Neuronal stem cell (in vitro differentiated cells): ENCODE measurements at regions not wholly inside any gene's neighbourhood (a gene's known extent, or its start where the extent isn't known, plus 50 kb on each side); places are given as distances from the start of the nearest gene placed in this dataset.
A peak's percentile ranks its signal among the peaks of the same experiment; 100 is the strongest.

Experiments used
- DNase-seq: peaks from one replicate; pipeline ENCODE4 v3.0.0-alpha.2; 2013; ENCODE audit warnings: low spot score
- H2AFZ ChIP-seq: one replicate; pipeline ENCODE4 v1.6.1; 2013; ENCODE audit warnings: mild to moderate bottlenecking, low read length, inconsistent platforms
- H2AK5ac ChIP-seq: 2 replicates; pipeline ENCODE4 v1.6.1; 2013; ENCODE audit warnings: low read depth, mild to moderate bottlenecking, inconsistent platforms, low read length, moderate library complexity, mixed read lengths
- H2BK120ac ChIP-seq: 2 replicates; pipeline ENCODE4 v1.6.1; 2013; ENCODE audit warnings: low read depth, mild to moderate bottlenecking, inconsistent platforms, low read length, moderate library complexity, mixed read lengths
- H2BK12ac ChIP-seq: one replicate; pipeline ENCODE4 v1.6.1; 2013; ENCODE audit warnings: low read length, inconsistent platforms
- H2BK15ac ChIP-seq: 2 replicates; pipeline ENCODE4 v1.6.1; 2013; ENCODE audit warnings: mild to moderate bottlenecking, low read length, inconsistent platforms, mixed read lengths
- H2BK5ac ChIP-seq: one replicate; pipeline ENCODE4 v1.6.1; 2013; ENCODE audit warnings: inconsistent platforms, mild to moderate bottlenecking, low read length, moderate library complexity
- H3K14ac ChIP-seq: one replicate; pipeline ENCODE4 v1.6.1; 2013; ENCODE audit warnings: low read length, inconsistent platforms
- H3K18ac ChIP-seq: 2 replicates; pipeline ENCODE4 v1.6.1; 2013; ENCODE audit warnings: low read length, inconsistent platforms
- H3K23ac ChIP-seq: 2 replicates; pipeline ENCODE4 v1.6.1; 2013; ENCODE audit warnings: low read depth, mild to moderate bottlenecking, mixed read lengths, low read length, inconsistent platforms; ENCODE audit not compliant: poor library complexity
- H3K27ac ChIP-seq: replicated peaks from 3 replicates; pipeline ENCODE4 v1.5.1; 2013; ENCODE audit warnings: low read length, inconsistent platforms
- H3K27me3 ChIP-seq, 3 experiments: 2 replicates each; pipeline ENCODE4 v1.6.1; 2013; ENCODE audit warnings: low read length in 3 of 3, mild to moderate bottlenecking in 2 of 3, inconsistent platforms in 1 of 3, low read depth in 1 of 3, mixed read lengths in 1 of 3, moderate library complexity in 1 of 3; ENCODE audit not compliant: control insufficient read depth in 3 of 3, insufficient read depth in 3 of 3
- H3K36me3 ChIP-seq, 2 donors: replicated peaks in 1 of 2; 2 replicates each; pipeline ENCODE4 v1.6.1; 2013; ENCODE audit warnings: low read length in 2 of 2; ENCODE audit not compliant: control insufficient read depth in 2 of 2, insufficient read depth in 2 of 2
- H3K4ac ChIP-seq: 2 replicates; pipeline ENCODE4 v1.6.1; 2013; ENCODE audit warnings: inconsistent platforms, mild to moderate bottlenecking, low read length, moderate library complexity
- H3K4me1 ChIP-seq, 2 donors: 1 replicate in 1 of 2; 2 replicates in 1 of 2; pipeline ENCODE4 v1.6.1; 2013; ENCODE audit warnings: low read length in 2 of 2, low read depth in 1 of 2; ENCODE audit not compliant: control insufficient read depth in 2 of 2, insufficient read depth in 1 of 2
- H3K4me2 ChIP-seq: one replicate; pipeline ENCODE4 v1.6.1; 2013; ENCODE audit warnings: mild to moderate bottlenecking, low read length, inconsistent platforms; ENCODE audit not compliant: insufficient read depth, poor library complexity, severe bottlenecking
- H3K4me3 ChIP-seq, 2 donors: 2 replicates each; pipeline ENCODE4 v1.5.1; 2013; ENCODE audit warnings: low read length in 2 of 2, mild to moderate bottlenecking in 2 of 2, inconsistent platforms in 1 of 2, moderate library complexity in 1 of 2
- H3K79me1 ChIP-seq: one replicate; pipeline ENCODE4 v1.6.1; 2013; ENCODE audit warnings: low read depth, mild to moderate bottlenecking, inconsistent platforms, low read length, moderate library complexity
- H3K9ac ChIP-seq: one replicate; pipeline ENCODE4 v1.6.1; 2013; ENCODE audit warnings: mild to moderate bottlenecking, low read depth, low read length, inconsistent platforms; ENCODE audit not compliant: poor library complexity
- H3K9me3 ChIP-seq, 2 donors: replicated peaks in 1 of 2; 2 replicates each; pipeline versions ENCODE3 to v1.6.1; 2013; ENCODE audit warnings: low read length in 2 of 2, mild to moderate bottlenecking in 2 of 2, inconsistent platforms in 1 of 2, low read depth in 1 of 2, mixed read lengths in 1 of 2, moderate library complexity in 1 of 2; ENCODE audit not compliant: control insufficient read depth in 2 of 2, insufficient read depth in 1 of 2
- H4K8ac ChIP-seq: one replicate; pipeline ENCODE4 v1.6.1; 2013; ENCODE audit warnings: low read depth, mild to moderate bottlenecking, inconsistent platforms, low read length, moderate library complexity
- H4K91ac ChIP-seq: one replicate; pipeline ENCODE4 v1.6.1; 2013; ENCODE audit warnings: low read length, low read depth, mild to moderate bottlenecking, inconsistent platforms; ENCODE audit not compliant: poor library complexity
- WGBS, 2 donors: extraction: QIAGEN DNeasy Blood & Tissue Kit; methylation state at CpG; one replicate each; pipeline ENCODE4 v1.1.7; 2013; ENCODE audit warnings: missing lambda C conversion rate in 2 of 2, mixed read lengths in 1 of 2; ENCODE audit not compliant: insufficient read length in 2 of 2, insufficient replicate concordance in 1 of 2; ENCODE audit errors: extremely low coverage in 2 of 2; 5-methylcytosine and 5-hydroxymethylcytosine counted together

GRCh38 chr4:45094684-45095083 is 368.3 kb upstream of the GNPDA2 start:
- H2BK5ac ChIP-seq = no peak overlapping the region
- H4K8ac ChIP-seq = no peak overlapping the region
- H3K79me1 ChIP-seq = no peaks in the 10 kb centered on the region
- H3K9ac ChIP-seq = no peak overlapping the region
- H4K91ac ChIP-seq = no peak overlapping the region
- H3K36me3 ChIP-seq = no peaks in the 10 kb centered on the region
- H3K18ac ChIP-seq = no peak overlapping the region
- H2BK15ac ChIP-seq = no peak overlapping the region
- H2BK120ac ChIP-seq = no peak overlapping the region
- no peaks in the 10 kb centered on the region for H3K4me1 ChIP-seq
- H3K4me3 ChIP-seq = no peak overlapping the region
- no peaks in the 10 kb centered on the region for H3K27me3 ChIP-seq
- H2AK5ac ChIP-seq = no peak overlapping the region
- no peak overlapping the region for H2AFZ ChIP-seq
- H3K4me2 ChIP-seq = no peak overlapping the region
- DNase-seq = no peak
- no peak overlapping the region for H3K23ac ChIP-seq
- H3K14ac ChIP-seq = no peak overlapping the region
- H3K4ac ChIP-seq = no peak overlapping the region
- no peak overlapping the region for H3K27ac ChIP-seq
- no CpG with 5 or more reads among the region's 3 CpGs for WGBS, 2 donors
- H3K9me3 ChIP-seq = peaks cover 3 to 7% of the 10 kb centered on the region in 2 donors
- H2BK12ac ChIP-seq = no peak overlapping the region

GRCh38 chr4:45082101-45082500 is 355.7 kb upstream of the GNPDA2 start:
- no peak overlapping the region for H4K91ac ChIP-seq
- H3K4me3 ChIP-seq = no peak overlapping the region
- no peak overlapping the region for H3K23ac ChIP-seq
- H2BK5ac ChIP-seq = no peak overlapping the region
- H3K9me3 ChIP-seq = no peaks in the 10 kb centered on the region
- H3K18ac ChIP-seq = no peak overlapping the region
- no peaks in the 10 kb centered on the region for H3K79me1 ChIP-seq
- H3K27me3 ChIP-seq = no peaks in the 10 kb centered on the region
- no peaks in the 10 kb centered on the region for H3K36me3 ChIP-seq
- H4K8ac ChIP-seq = no peak overlapping the region
- peaks cover 0 to 7% of the 10 kb centered on the region in 2 donors for H3K4me1 ChIP-seq
- no peak overlapping the region for H3K4ac ChIP-seq
- no peak overlapping the region for H2BK15ac ChIP-seq
- H3K9ac ChIP-seq = no peak overlapping the region
- H3K4me2 ChIP-seq = no peak overlapping the region
- no peak for DNase-seq
- H2AK5ac ChIP-seq = no peak overlapping the region
- no peak overlapping the region for H3K27ac ChIP-seq
- no CpG with 5 or more reads among the region's 2 CpGs for WGBS, 2 donors
- H2BK120ac ChIP-seq = no peak overlapping the region
- no peak overlapping the region for H2BK12ac ChIP-seq
- H2AFZ ChIP-seq = peak overlapping the region; percentile 61
- no peak overlapping the region for H3K14ac ChIP-seq

DNA sequence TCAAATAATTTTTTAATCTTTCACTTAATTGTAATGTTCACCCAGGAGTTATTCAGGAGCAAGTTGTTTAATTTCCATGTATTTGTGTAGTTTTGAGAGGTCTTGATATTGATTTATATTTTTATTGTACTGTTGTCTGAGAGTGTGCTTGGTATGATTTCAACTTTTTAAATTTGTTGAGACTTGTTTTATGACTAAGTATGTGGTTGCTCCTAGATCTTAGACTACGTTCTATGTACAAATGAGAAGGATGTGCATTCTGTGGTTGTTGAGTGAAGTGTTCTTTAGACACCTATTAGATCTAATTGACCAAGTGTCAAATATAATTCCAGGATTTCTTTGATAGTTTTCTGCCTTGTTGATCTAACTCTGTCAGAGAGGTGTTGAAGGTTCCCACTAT is 353.3 kb upstream of the GNPDA2 start:
- H3K27me3 ChIP-seq = no peaks in the 10 kb centered on the region
- H2BK5ac ChIP-seq = no peak overlapping the region
- no peak overlapping the region for H3K23ac ChIP-seq
- WGBS, 2 donors = no CpG with 5 or more reads among the region's 1 CpG
- H3K4me3 ChIP-seq = no peak overlapping the region
- H3K9me3 ChIP-seq = no peaks in the 10 kb centered on the region
- no peak overlapping the region for H3K27ac ChIP-seq
- no peak overlapping the region for H3K14ac ChIP-seq
- no peak overlapping the region for H3K9ac ChIP-seq
- H3K4me2 ChIP-seq = no peak overlapping the region
- H2BK15ac ChIP-seq = no peak overlapping the region
- no peak overlapping the region for H4K91ac ChIP-seq
- H2BK120ac ChIP-seq = no peak overlapping the region
- no peak for DNase-seq
- no peaks in the 10 kb centered on the region for H3K36me3 ChIP-seq
- no peak overlapping the region for H4K8ac ChIP-seq
- H2AFZ ChIP-seq = no peak overlapping the region
- no peak overlapping the region for H2AK5ac ChIP-seq
- H3K4ac ChIP-seq = no peak overlapping the region
- H3K18ac ChIP-seq = no peak overlapping the region
- no peak overlapping the region for H2BK12ac ChIP-seq
- no peaks in the 10 kb centered on the region for H3K79me1 ChIP-seq
- H3K4me1 ChIP-seq = peaks cover 0 to 7% of the 10 kb centered on the region in 2 donors

- DNase-seq = no peak
- H2AK5ac ChIP-seq = no peak overlapping the region
- H3K4me3 ChIP-seq = no peak overlapping the region
- H2AFZ ChIP-seq = no peak overlapping the region
- no peak overlapping the region for H3K4me2 ChIP-seq
- no peak overlapping the region for H3K23ac ChIP-seq
- no peak overlapping the region for H2BK120ac ChIP-seq
- no peak overlapping the region for H2BK5ac ChIP-seq
- no peak overlapping the region for H2BK15ac ChIP-seq
- H3K27ac ChIP-seq = no peak overlapping the region
- H3K9ac ChIP-seq = no peak overlapping the region
- H2BK12ac ChIP-seq = no peak overlapping the region
- no peaks in the 10 kb centered on the region for H3K9me3 ChIP-seq
- no peak overlapping the region for H3K18ac ChIP-seq
- no peaks in the 10 kb centered on the region for H3K36me3 ChIP-seq
- H3K4me1 ChIP-seq = peaks cover 0 to 7% of the 10 kb centered on the region in 2 donors
- no peak overlapping the region for H3K4ac ChIP-seq
- no peaks in the 10 kb centered on the region for H3K27me3 ChIP-seq
- H4K8ac ChIP-seq = no peak overlapping the region
- H3K79me1 ChIP-seq = no peaks in the 10 kb centered on the region
- H3K14ac ChIP-seq = no peak overlapping the region
- no peak overlapping the region for H4K91ac ChIP-seq
Measured at GRCh38 chr4:45078201-45078600, 351.8 kb upstream of the GNPDA2 start.
